GM23338 (cell line): ENCODE measurements at regions not wholly inside any gene's neighbourhood (a gene's known extent, or its start where the extent isn't known, plus 50 kb on each side); places are given as distances from the start of the nearest gene placed in this dataset.

Source experiments
- ATAC-seq: fragments of 200-7000 bp; cut with Tn5 transposase; 3 replicates; pipeline ENCODE4 v1.9.1; 2020
- DNase-seq: peaks from one replicate; pipeline ENCODE4 v3.0.0-alpha.2; 2015; ENCODE audit warnings: low spot score
- H2AFZ ChIP-seq: fragments of 200-600 bp; sonication (generic); 2 replicates; pipeline ENCODE4 v1.8.0; 2016; ENCODE audit warnings: antibody characterized with exemption, mild to moderate bottlenecking, moderate library complexity
- H3F3A ChIP-seq: fragments of 200-600 bp; sonication (generic); replicated peaks from 2 replicates; pipeline ENCODE4 v1.8.0; 2017; ENCODE audit warnings: antibody characterized with exemption, mixed run types, low read depth
- H3K27ac ChIP-seq: fragments of 200-600 bp; sonication (generic); 2 replicates; pipeline ENCODE4 v1.6.1; 2016; ENCODE audit warnings: low read depth
- H3K27me3 ChIP-seq: fragments of 200-600 bp; sonication (generic); 2 replicates; pipeline ENCODE4 v1.8.0; 2016; ENCODE audit warnings: mild to moderate bottlenecking, mixed run types, moderate library complexity; ENCODE audit not compliant: insufficient read depth
- H3K36me3 ChIP-seq: fragments of 200-600 bp; sonication (generic); 2 replicates; pipeline ENCODE4 v1.8.0; 2016; ENCODE audit warnings: mild to moderate bottlenecking; ENCODE audit not compliant: insufficient read depth
- H3K4me1 ChIP-seq: fragments of 200-600 bp; sonication (generic); 2 replicates; pipeline ENCODE4 v1.8.0; 2016; ENCODE audit warnings: mild to moderate bottlenecking, moderate library complexity; ENCODE audit not compliant: insufficient read depth
- H3K4me2 ChIP-seq: fragments of 200-600 bp; sonication (generic); 2 replicates; pipeline ENCODE4 v1.7.1; 2017; ENCODE audit warnings: mixed run types
- H3K4me3 ChIP-seq: fragments of 200-600 bp; sonication (generic); 2 replicates; pipeline ENCODE4 v1.6.1; 2016; ENCODE audit warnings: mixed run types
- H3K79me2 ChIP-seq: fragments of 200-600 bp; sonication (generic); replicated peaks from 2 replicates; pipeline ENCODE4 v1.8.0; 2017; ENCODE audit warnings: mild to moderate bottlenecking; ENCODE audit not compliant: insufficient read depth
- H3K9me2 ChIP-seq: fragments of 200-600 bp; sonication (generic); 2 replicates; pipeline ENCODE4 v1.8.0; 2017; ENCODE audit not compliant: insufficient read depth
- H4K20me1 ChIP-seq: fragments of 200-600 bp; sonication (generic); replicated peaks from 2 replicates; pipeline ENCODE4 v1.8.0; 2017; ENCODE audit warnings: mild to moderate bottlenecking; ENCODE audit not compliant: insufficient read depth
- H3K27ac Mint-ChIP-seq: 2 replicates; pipeline ENCODE4 v1.8.0; 2020; ENCODE audit warnings: inconsistent platforms, mild to moderate bottlenecking, moderate library complexity, mixed read lengths
- H3K27me3 Mint-ChIP-seq: 3 replicates; pipeline ENCODE4 v1.8.0; 2022; ENCODE audit warnings: low read depth, mild to moderate bottlenecking, moderate library complexity, mixed read lengths, inconsistent platforms; ENCODE audit not compliant: insufficient read depth, poor library complexity
- H3K36me3 Mint-ChIP-seq: 3 replicates; pipeline ENCODE4 v1.8.0; 2021; ENCODE audit warnings: low read depth, mild to moderate bottlenecking, inconsistent platforms, moderate library complexity, mixed read lengths
- H3K4me1 Mint-ChIP-seq: 3 replicates; pipeline ENCODE4 v1.8.0; 2020; ENCODE audit warnings: mild to moderate bottlenecking, inconsistent platforms, mixed read lengths
- H3K4me3 Mint-ChIP-seq: 3 replicates; pipeline ENCODE4 v1.8.0; 2021; ENCODE audit warnings: moderate library complexity, mild to moderate bottlenecking, inconsistent platforms, mixed read lengths
- H3K9me3 Mint-ChIP-seq: 3 replicates; pipeline ENCODE4 v1.8.0; 2020; ENCODE audit warnings: moderate library complexity, mild to moderate bottlenecking, inconsistent platforms, mixed read lengths
- ETS1 ChIP-seq: IDR thresholded peaks from 2 replicates; pipeline ENCODE4 v1.6.1; 2016; ENCODE audit warnings: antibody characterized with exemption
- POLR2AphosphoS5 ChIP-seq: IDR thresholded peaks from 2 replicates; pipeline ENCODE4 v1.6.1; 2016; ENCODE audit warnings: antibody characterized with exemption, low read depth
- REST ChIP-seq: IDR thresholded peaks from one replicate; pipeline ENCODE4 v1.6.1; 2018; ENCODE audit warnings: antibody characterized with exemption; ENCODE audit not compliant: unreplicated experiment
- ZNF462 ChIP-seq: fragments of 250-450 bp; sonication (Bioruptor Pico); IDR thresholded peaks from 2 replicates; pipeline ENCODE4 v1.5.0; 2020; ENCODE audit warnings: mild to moderate bottlenecking, moderate library complexity

GRCh38 chr10:123381224-123381623 is 227.0 kb downstream of the BUB3 start (continued):
- TF ChIP-seq REST, result no peak
- TF ChIP-seq ETS1, result no peak
- TF ChIP-seq POLR2AphosphoS5, result no peak

GRCh38 chr10:123382491-123382890 is 228.3 kb downstream of the BUB3 start:
- H3K27me3 Mint-ChIP-seq, result peaks cover 8% of the 10 kb centered on the region
- H3K36me3 Mint-ChIP-seq, result peaks cover 33% of the 10 kb centered on the region
- peaks cover 30% of the 10 kb centered on the region for H3K9me3 Mint-ChIP-seq
- no peak overlapping the region for H3K4me3 ChIP-seq
- H3K4me2 ChIP-seq, result no peak overlapping the region
- H3K27ac Mint-ChIP-seq, result no peak overlapping the region
- H3F3A ChIP-seq, result no peaks in the 10 kb centered on the region
- H3K79me2 ChIP-seq, result no peaks in the 10 kb centered on the region
- no peak overlapping the region for H3K27ac ChIP-seq
- H3K9me2 ChIP-seq, result 0 out of 2 replicates have a peak, but pooled peaks cover 5% of the 10 kb centered on the region
- DNase-seq (no peak), ATAC-seq (no peak)
- no peaks in the 10 kb centered on the region; the same call in 1 of the 2 replicates for H3K4me1 ChIP-seq
- H2AFZ ChIP-seq, result no peak overlapping the region
- peaks cover 11% of the 10 kb centered on the region; the same call in 2 of the 3 replicates for H3K4me1 Mint-ChIP-seq
- 0 out of 2 replicates have a peak, but pooled peaks cover 5% of the 10 kb centered on the region for H3K36me3 ChIP-seq
- no peak for TF ChIP-seq ZNF462 (CRISPR knock-in tag)
- no peak for TF ChIP-seq REST
- H4K20me1 ChIP-seq, result no peaks in the 10 kb centered on the region
- no peak overlapping the region for H3K4me3 Mint-ChIP-seq
- no peaks in the 10 kb centered on the region for H3K27me3 ChIP-seq
